Vagina (tissue), 2 donors: ENCODE measurements at regions not wholly inside any gene's neighbourhood (a gene's known extent, or its start where the extent isn't known, plus 50 kb on each side); places are given as distances from the start of the nearest gene placed in this dataset.

Experiments used
- CTCF ChIP-seq, 3 experiments: fragments of 450-650 bp in 2 of 3; fragments of 200-600 bp in 1 of 3; sonication (generic) in 1 of 3; IDR thresholded peaks; one replicate each; pipeline ENCODE4 v1.5.1; 2017 to 2019; ENCODE audit warnings: antibody characterized with exemption in 3 of 3, mild to moderate bottlenecking in 2 of 3, moderate library complexity in 2 of 3
- POLR2A ChIP-seq, 2 donors: fragments of 450-650 bp; IDR thresholded peaks; one replicate each; pipeline ENCODE4 v1.6.1; 2017; ENCODE audit warnings: antibody characterized with exemption in 2 of 2, mild to moderate bottlenecking in 2 of 2, moderate library complexity in 2 of 2
- POLR2AphosphoS5 ChIP-seq, 2 donors: sonication (generic); formaldehyde crosslinking; IDR thresholded peaks; one replicate each; pipeline ENCODE4 v1.9.0; 2017; ENCODE audit warnings: antibody characterized with exemption in 2 of 2, mild to moderate bottlenecking in 2 of 2, low read depth in 1 of 2; ENCODE audit not compliant: insufficient read depth in 1 of 2

- TF ChIP-seq CTCF (IDR thresholded peaks at IDR 0.05) (no peak), POLR2A (IDR thresholded peaks at IDR 0.05) (no peak), POLR2AphosphoS5 (IDR thresholded peaks at IDR 0.05; ENCODE audit: insufficient read depth in 1 of 2, low read depth in 1 of 2) (no peak)
These were observed 457.6 kb downstream of the KLF12 start for GRCh38 chr13:73676550-73677047.
